Fibroblast of mammary gland (primary cell): ENCODE measurements at regions not wholly inside any gene's neighbourhood (a gene's known extent, or its start where the extent isn't known, plus 50 kb on each side); places are given as distances from the start of the nearest gene placed in this dataset.

ENCODE experiments used
- DNase-seq: peaks from one replicate; pipeline ENCODE4 v3.0.0-alpha.2; 2010; ENCODE audit warnings: low read depth
- H3K4me3 ChIP-seq: 2 replicates; pipeline ENCODE4 v1.5.1; 2011; ENCODE audit warnings: low read depth, mild to moderate bottlenecking, low read length, moderate library complexity; ENCODE audit not compliant: control insufficient read depth
- TF ChIP-seq, protein P1 (sequence below): conservative IDR thresholded peaks from 2 replicates; pipeline ENCODE4 v1.5.1; 2011; ENCODE audit warnings: low read depth, low read length, inconsistent platforms; ENCODE audit not compliant: control insufficient read depth, insufficient read depth

DNA sequence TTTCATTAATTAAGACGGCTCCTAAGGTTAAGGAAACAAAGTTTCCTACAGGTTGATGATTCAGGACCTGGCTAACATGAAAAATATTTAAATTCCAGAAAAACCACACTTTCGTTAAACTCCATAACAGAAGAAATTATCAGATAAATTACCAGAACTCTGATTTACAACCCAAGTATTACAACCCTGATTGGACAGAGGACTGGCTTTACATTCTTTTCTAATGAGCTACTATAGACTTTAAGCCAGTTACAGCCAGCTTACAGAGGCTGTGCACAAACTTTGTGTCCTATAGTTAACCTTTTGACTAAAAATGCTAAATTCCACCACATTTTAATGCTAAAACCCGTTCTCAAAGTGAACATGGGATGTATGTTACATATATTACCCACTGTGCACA lies 458.6 kb downstream of the KCNJ3 start:
- TF ChIP-seq, protein P1, sequence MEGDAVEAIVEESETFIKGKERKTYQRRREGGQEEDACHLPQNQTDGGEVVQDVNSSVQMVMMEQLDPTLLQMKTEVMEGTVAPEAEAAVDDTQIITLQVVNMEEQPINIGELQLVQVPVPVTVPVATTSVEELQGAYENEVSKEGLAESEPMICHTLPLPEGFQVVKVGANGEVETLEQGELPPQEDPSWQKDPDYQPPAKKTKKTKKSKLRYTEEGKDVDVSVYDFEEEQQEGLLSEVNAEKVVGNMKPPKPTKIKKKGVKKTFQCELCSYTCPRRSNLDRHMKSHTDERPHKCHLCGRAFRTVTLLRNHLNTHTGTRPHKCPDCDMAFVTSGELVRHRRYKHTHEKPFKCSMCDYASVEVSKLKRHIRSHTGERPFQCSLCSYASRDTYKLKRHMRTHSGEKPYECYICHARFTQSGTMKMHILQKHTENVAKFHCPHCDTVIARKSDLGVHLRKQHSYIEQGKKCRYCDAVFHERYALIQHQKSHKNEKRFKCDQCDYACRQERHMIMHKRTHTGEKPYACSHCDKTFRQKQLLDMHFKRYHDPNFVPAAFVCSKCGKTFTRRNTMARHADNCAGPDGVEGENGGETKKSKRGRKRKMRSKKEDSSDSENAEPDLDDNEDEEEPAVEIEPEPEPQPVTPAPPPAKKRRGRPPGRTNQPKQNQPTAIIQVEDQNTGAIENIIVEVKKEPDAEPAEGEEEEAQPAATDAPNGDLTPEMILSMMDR, result no peak
- DNase-seq, result no peak
- H3K4me3 ChIP-seq, result no peak overlapping the region

- TF ChIP-seq, protein P1, result no peak
- DNase-seq, result no peak
- no peak overlapping the region for H3K4me3 ChIP-seq
These were observed 453.4 kb downstream of the KCNJ3 start for GRCh38 chr2:155151945-155152344.

GRCh38 chr2:155151472-155151871 lies 453.0 kb downstream of the KCNJ3 start:
- no peak overlapping the region for H3K4me3 ChIP-seq
- TF ChIP-seq, protein P1, result no peak
- no peak for DNase-seq

DNA sequence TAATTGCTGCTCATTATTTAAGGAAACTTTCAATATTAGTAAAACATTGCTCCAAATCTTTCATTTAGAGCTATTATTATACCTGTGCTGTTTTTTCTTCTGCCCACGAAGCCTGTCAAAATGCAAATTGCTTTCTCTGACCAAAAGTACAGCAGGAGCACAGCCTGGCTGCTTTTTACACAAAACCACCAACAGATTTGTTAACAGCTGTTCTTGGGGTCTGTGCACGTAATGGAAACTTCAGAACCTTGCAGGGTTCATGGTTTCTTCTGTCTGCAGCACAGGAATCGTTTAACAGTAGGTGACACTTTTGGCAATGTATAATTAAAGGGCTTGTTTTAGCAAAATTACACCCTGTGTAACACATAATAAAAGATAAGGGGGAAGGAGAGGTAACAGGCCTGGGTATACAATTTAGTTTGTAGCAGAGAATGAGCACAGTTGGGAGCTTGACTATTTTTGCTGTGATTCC lies 447.3 kb downstream of the KCNJ3 start:
- TF ChIP-seq, protein P1, result no peak

GRCh38 chr2:155141418-155141817 lies 442.9 kb downstream of the KCNJ3 start:
- no peak for DNase-seq
- TF ChIP-seq, protein P1, result no peak

More for the DNA sequence above, 447.3 kb downstream of the KCNJ3 start:
- no peak for DNase-seq
- no peak overlapping the region for H3K4me3 ChIP-seq

GRCh38 chr2:155125585-155126230 lies 427.2 kb downstream of the KCNJ3 start:
- DNase-seq, result no peak
- TF ChIP-seq, protein P1, result no peak
- H3K4me3 ChIP-seq, result no peak overlapping the region

More at GRCh38 chr2:155141418-155141817, 442.9 kb downstream of the KCNJ3 start:
- H3K4me3 ChIP-seq, result no peak overlapping the region
